HG02970 (cell line): ENCODE measurements at regions not wholly inside any gene's neighbourhood (a gene's known extent, or its start where the extent isn't known, plus 50 kb on each side); places are given as distances from the start of the nearest gene placed in this dataset.

Source experiments
- ATAC-seq: cut with Tn5 transposase; IDR thresholded peaks from one replicate; pipeline ENCODE4 v1.9.1; 2021; ENCODE audit warnings: mild to moderate bottlenecking, moderate library complexity, moderate number of reproducible peaks; ENCODE audit not compliant: unreplicated experiment, low FRiP score

DNA sequence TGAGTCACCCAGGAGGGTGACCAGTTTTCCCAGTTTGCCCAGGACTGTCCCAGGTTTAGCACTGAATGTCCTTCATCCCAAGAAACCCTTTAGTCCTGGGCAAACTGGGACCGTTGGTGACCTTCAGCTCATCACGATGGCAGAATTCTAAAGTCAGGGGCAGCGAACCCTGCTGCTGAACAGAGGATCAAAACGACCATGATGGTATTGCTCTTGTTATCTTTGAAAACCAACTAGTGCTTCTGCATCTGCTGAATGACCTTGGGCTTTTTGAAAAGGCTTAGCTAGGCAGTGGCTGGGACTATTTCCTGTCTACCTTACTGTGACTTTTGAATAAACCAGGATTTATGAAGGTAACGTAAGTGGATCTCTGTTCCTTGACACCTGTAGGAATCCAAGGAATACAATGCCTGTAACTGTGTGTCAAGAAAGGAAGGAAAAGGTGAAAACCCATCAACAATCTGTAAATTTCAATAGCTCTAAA lies 281.9 kb downstream of the SOX9 start:
- ATAC-seq: no peak

DNA sequence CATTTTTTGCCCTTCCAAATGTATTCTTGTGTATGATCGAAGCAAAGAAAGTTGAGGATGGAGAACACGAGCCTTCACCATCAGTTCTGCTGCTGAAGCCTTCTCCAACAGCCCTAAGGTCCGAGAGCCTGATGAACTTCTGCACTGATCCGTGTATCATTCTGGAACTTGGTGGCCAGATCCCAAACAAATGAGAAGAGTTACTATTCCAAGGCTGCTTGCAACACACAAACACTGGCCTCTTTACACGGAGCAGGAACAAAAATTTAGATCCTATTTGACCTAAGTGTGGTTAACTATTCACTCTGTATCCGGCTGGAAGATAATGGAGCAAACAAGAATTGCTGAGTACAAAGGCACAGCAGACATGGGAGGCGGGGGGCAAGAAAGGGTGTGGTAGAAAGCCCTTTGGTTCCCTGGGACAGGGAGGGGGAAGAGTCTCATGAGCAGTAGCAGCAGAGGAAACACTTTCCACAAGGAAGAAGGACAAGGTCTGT lies 282.9 kb downstream of the SOX9 start:
- no peak for ATAC-seq

DNA sequence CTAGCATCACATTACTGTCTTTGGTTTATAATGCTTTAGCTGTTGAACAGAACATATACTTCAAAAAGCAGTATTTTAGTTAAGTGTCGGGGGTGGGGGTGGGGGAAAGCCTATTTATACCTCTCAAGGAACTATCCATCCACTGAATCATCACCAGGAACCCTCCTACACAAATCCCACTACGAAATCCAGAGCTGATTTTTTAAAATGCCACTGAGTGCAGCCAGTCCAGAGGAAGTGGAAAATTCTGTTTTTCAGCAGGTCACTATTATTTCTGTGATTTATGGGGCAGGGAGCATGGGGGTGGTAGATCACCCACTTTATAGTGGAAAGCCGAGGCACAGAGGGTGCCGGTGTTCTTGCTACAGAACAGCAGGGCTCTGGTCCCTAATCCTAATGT lies 284.1 kb downstream of the SOX9 start:
- no peak for ATAC-seq

DNA sequence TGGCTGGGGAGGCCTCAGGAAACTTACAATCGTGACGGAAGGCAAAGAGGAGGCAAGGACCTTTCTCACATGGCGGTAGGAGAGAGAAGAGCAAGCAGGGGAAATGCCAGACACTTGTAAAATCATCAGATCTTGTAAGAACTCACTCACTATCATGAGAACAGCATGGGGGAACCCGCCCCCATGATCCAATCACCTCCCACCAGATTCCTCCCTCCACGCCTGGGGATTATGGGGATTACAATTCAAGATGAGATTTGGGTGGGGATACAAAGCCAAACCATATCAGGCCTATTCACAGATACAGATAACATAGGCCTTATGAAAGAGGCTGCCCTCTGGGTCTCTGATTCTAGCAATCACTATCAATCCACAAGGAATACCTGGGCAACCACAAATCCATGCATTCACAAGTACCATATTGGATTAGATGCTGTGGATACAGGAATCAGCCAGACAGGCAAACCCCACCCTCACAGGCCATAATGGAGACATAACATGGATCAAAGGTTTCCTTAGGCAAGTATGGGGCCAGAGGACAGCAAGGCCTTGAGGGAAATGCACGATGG lies 284.9 kb downstream of the SOX9 start:
- no peak for ATAC-seq

DNA sequence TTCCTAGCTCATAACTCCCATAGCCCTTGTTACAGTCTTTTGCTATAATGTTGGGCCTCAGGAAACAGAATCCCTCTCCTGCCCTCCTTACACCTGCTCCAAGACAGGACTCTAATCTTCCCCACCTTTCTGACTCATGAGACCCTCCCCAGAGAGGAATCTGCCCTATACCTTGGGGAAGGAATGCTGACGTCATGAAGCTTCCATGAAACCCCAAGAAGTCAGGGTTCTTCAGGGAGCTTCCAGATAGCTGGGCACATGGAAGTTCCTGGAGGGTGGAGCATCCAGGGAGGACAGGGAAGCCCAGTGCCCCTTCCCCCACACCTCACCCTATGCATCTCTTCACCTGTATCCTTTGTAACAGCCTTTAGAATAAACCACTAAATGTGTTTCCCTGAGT lies 285.7 kb downstream of the SOX9 start:
- ATAC-seq: no peak

DNA sequence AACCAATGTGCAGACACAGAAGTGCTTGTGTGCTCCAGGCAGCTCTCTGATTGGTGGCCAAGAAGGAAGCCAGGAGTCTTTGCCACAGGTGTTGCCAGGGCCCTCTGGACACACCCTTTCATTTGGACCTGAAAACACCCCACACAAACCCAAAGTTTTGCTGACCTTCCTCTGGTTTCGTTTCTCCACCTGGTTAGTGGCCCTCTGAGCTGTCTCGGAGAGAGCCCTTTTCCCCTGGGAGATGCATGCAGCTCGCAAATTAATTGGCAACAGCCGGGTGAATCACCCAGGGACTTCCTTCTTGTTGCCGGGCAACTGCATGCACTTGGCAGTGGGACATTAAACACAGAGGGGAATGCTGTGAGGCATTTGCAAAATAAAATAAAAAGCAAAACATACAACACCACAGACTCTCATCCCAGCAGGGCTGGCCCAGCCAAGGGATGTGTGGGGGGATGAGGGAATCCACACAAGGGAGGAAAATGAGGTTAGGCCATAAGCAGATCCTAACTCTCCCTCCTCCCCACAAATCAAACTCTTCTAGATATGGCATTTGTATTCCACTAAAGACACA lies 286.6 kb downstream of the SOX9 start:
- peak; percentile 78 for ATAC-seq

DNA sequence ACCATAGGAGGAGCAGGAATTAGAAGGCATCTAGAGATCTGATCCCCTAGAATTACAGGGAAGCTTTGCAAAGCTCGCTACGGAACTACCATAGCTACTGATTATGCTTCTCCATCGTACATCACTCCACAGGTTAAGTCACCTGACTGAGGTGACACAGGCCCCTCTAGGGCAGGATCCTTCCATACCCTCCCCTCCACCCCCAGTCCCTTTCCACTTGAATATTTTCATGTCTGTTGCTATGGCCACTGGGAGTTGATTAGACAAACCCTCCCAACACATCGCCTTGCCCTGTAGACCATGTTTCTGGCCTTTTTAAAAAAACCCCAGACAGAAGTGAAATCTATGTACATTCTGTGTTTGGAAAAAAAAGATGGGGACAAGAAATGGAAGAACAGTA lies 287.1 kb downstream of the SOX9 start:
- ATAC-seq: no peak

DNA sequence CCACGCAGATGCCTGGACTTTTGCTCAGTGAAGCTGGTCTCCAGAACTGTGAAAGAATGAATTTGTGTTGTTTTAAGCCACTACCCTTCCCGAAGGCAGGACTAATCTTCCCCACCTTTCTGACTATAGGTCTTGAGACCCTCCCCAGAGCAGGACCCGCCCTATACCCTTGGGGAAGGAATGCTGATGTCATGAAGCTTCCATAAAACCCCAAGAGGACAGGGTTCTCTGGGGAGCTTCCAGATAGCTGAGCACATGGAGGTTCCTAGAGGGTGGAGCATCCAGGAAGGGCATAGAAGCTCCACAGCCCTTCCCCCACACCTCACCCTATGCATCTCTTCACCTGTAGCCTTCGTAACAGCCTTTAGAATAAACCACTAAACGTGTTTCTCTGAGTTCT lies 287.8 kb downstream of the SOX9 start:
- no peak for ATAC-seq

DNA sequence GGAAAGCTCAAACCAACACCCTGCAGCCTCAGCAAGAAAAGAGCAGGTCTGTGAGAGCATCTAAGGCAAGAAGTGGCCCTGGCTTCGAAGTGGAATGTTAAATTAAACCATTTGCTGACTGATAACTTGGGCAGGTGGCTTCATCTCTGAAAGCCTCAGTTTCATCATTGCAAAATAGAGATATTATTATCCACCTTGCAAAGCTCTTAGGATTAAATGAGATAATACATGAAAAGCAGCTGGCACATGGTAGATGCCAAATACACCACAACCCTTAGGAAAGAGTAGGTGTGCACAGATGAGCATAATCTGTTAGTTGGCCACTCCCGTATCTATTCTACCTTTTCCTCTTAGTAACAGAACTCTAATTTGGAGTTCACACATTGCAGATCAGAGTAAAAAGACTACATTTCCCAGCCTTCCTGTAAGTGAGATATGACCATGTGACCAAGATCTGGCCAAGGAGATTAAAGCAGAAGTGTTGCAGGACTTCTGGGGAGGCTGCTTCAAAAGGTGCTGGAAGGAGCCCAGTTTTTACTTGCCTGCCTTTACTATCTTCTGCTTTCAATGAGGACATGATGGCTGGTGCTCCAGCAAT lies 288.7 kb downstream of the SOX9 start:
- ATAC-seq: no peak

DNA sequence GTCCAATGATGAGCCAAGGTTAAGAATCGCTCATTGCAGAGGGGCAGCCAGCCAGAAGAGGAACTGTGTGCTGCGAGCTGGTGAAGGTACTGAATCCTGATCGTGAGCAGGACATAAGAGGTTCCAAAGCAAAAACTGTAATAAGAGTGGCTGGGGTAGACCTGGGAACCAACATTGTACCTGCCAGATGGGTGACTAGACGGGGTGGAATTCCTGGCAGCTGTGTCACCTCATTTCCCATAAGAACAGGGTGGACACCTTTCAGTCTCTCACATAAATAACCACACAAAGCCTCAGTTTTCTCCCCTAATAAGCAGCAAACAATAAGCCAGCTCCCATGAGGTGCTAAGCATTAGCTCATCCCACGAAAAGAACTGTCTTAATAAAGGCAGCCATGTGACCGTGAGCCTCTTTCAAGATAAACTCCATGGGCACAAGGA lies 290.3 kb downstream of the SOX9 start:
- no peak for ATAC-seq

DNA sequence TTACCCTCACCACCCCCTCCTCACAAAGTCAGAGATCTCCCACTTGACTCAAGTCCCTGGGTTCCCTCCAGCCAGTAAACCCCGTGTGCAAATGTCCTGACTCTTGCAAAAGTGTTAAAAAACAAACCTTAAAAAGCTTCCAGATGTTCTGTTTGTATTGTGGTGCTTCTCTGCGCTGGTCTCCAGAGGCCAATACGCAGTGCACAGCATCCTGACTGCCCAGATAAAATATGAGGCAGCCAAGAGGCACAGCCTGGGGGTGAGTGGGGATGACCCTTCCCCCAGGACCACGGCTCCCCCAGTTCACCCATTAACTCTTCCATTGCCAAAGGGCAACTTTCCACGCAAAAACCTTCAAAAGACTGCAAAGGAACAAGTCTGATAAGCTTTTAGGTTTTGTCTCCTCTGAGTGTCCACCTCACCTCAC lies 291.8 kb downstream of the SOX9 start:
- ATAC-seq: no peak

DNA sequence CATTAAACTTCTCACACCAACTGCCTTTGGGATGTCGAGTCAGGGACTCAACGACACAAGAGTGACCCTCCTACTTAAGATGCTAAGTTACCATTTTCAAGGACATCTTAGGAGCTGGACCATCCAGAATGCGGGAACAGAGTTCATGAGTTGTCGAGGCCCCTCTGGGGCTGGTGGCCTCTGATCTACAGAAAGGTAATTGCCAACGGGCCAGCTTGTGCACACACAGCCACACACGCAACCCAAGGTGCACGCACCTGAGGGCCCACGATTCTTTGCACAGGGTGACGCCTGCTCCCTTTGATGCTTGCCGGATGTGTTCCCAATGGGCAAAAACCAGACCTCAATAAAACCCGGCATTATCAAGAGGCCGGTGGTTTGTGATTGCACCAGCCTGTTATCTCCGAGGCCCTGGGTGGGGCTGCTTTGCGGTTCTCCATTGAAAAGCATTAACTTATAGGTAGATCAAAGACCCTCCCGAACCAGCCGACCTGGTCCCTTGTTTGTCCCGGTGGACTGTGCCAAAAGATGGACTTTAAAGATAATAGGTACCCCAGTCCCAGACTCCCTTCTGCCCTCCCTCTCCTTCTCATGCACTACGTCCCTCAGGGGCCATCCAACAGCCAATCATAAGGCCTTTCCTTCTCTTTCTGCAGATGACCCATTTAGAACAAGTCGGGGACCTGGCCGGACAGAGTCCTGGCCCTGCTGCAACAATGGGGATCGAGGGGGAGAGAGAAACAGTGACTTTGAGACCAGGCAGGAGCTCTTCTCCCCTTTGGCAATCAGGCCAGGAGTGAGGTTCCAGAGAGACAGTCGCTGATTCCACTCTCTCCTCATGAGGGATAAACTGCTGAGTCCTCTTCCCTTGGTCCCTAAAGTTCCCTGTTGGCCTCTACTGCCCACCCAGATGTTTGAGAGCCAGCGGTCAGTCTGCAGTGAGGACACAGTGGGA lies 292.5 kb downstream of the SOX9 start:
- ATAC-seq: no peak

DNA sequence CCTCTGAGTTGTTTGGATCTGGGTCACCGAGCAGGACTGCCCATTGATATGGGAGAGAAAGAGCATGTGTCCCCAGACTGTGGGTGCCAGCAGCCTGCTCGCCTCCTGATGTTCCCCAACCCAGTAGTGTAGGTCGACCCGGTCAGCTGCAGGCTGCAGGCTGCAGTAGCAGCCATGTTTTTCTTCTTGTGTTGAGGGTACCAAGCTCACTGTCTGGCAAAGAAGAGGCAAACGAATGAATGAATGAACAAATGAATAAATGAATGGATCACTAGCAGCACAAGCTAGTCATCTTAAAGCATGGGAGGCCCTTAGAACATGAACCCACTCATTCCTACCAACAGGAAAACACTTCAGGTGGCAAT lies 293.2 kb downstream of the SOX9 start:
- ATAC-seq: no peak

DNA sequence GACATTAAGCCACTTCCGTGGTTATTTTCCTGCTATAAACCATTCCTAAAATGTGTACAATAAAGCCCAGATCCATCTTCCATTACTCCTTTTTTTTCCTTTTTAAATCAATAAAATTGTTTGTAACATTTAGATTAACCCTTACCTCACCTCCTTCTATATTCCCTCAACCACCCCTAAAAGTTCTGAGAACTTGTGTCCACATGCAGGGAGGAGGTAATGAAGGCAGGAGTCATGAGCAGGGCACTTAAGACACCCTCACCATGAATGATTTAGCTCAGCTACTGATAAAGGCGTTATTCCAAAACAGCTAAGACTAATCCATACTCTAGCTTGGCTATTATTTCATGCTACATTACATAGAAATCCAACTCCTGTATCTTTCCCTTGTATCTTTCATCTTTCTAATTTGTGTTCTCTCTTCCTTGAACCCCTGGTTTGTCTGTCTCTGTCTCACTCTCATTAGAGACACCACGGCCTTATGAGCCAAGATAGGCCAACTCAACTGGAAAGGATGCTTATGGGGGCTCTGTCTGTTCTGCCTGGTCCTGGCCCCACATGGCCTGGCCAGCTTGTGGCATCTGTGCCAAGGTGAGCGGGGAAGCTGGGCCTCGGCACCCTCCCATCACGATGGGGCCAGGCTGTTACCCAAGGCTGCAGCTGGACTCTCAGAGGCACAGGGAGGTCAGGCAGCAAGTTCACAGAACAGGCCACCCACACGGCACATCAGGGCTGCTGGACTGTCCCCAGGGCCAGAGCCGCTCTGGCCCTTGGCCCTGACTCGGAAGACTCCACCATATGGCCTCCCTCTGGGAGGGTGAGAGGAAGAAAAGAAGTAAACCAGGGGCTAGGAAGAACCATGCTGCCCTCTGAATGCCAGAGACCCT lies 294.4 kb downstream of the SOX9 start:
- ATAC-seq: no peak

DNA sequence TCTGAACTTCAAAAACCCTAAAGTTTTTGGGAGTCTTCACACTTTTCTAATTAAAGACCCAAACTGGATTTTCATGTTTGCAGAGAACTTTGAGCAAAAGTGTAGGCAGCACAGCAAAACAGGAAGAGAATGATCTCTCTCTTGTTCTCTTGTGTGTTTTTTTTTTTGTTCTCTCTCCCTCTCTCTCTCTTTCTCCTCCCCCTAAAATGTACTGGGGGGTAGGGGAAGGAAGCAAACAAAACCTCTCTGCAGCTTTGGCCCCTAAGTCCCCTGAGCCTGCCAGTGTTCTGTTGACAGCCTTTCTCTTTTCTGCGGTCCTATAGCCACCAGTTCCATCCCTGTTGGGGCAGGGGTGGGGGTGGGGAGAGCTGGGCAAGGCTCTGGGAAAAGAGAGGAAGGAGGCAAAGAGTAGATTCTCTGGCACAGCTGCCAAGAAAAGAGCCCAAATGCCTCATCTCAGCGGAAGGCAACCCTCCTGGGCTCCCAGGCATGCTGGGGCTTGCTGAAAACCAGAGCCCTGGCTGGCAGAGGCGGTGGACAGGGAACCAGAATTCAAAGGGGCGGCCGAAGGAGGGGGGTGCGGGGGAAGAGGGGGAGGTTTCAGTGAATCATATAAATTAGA lies 295.3 kb downstream of the SOX9 start:
- ATAC-seq: no peak

DNA sequence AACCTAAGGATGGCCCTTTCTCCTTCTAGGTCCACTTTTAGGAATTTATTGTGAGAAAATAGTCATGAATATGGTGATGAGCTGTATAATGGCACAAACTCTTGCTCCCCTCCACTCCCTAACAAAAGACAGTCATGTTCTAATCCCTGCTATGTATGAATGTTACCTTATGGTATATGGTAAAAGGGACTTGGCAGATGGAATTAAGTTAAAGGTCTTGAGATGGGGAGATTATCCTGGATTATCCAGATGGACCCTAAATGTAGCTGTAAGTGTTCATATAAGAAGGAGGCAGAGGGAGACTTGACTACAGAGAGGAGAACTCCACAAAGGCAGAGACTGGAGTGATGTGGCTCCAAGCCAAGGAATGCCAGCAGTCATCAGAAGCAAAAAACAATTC lies 296.1 kb downstream of the SOX9 start:
- no peak for ATAC-seq

DNA sequence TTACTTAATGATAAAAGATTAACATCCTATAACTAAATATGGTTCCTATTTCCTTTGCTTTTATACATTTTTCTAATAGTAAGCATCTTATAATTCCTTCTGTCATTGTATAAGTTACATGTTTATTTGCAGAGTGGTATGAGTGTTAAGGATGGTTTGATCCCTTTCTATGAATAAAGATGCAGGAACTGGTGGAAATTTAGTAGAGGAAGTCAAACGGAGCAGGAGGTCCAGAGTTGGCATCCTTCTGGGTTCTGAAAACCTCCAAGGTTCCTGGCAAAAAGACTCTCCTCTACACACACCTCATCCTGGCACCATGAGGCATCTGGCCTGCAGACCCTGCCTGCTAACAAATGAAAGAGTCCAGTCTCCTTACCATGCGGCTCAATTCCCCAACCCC lies 296.8 kb downstream of the SOX9 start:
- no peak for ATAC-seq

DNA sequence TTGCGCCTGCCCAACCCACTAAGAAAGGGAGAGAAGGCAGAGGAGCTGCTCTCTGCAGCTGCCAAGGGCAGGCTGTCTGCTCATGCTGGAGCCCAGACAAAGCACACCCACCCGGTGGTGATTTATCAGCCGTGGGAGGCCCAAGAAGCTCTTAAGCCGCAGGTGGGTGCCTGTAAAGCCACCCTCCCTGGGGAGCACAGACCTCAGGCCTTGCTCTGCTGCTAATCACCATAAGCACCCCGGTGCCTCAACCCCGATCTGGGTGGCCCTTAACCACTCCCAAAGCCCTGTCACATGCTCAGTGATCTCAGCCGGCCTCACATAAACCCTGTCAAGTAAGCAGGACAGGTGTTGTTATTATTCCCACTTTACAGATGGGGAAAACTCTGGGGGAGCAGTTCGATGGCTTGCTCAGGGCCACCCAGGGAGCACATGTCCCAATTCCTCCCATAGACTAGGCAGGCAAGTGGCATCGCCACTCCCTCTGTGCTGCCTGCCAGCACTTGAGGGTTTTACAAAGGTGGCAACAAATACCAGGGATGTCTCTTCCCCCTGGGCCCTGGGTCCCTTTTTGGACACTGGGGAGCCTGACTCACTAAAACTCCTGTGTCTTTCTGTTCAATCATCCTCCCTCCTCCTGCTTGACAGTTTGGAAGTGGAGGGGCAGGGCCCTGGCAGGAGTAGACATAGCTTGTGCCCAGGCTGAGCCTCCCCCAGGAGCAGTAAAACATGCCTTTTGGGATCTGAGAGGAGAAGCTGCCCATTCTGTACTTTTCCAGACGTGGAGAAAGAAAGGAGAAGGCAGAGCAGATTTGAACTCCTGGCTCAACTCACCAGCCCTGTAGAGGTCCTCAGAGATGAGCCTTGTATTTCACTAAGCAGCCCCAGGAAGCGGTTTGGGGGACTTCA lies 299.3 kb downstream of the SOX9 start:
- ATAC-seq: peak; percentile 33

DNA sequence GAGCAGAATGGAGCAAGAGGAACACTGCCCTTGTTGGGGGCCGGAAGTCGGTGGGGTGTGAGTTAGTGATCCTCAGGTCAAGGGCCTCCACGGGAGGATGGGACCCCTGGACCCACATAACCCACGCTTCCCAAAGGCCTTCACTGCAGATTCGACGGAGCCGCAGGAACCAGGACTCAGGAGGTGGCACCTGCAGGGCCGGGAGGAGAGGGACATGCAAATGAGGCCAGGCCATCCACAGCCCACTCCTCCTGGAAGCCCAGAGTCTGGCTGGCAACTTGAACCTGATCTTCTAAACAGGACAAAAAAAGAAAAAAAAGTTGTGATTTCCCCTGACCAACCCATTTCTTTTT lies 299.9 kb downstream of the SOX9 start:
- no peak for ATAC-seq
